ENCODE measurements at regions not wholly inside any gene's neighbourhood (a gene's known extent, or its start where the extent isn't known, plus 50 kb on each side); places are given as distances from the start of the nearest gene placed in this dataset.

DNA sequence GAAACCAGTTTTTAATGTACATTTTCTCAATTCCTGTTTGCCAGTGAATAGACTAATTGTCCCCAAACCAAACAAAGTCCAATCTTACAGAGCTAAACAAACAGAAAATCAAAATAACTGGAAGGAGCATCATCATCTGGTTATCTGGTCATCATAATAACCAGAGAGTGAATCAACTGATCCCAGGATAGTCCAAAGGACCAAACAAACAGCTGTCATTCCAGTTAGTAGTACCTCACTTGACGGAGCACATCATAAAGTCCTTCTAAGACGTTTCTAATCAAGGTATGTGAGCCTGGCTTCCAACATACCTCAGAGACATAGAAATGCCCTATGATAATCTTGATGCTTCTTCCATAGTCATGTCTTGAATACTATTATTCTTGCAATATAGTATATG lies 240.5 kb downstream of the LTN1 start:
- no peaks in the 10 kb centered on the region for H3K36me3 Mint-ChIP-seq
- ChIA-PET POLR2A (no interaction called here), CTCF (no interaction called here)
- peaks cover 26% of the 10 kb centered on the region for H3K4me1 Mint-ChIP-seq
- H3K27ac Mint-ChIP-seq = no peak overlapping the region
- ATAC-seq (no peak), DNase-seq (ENCODE audit: low spot score) (no peak)
- no peak overlapping the region for H3K4me3 Mint-ChIP-seq
- no peaks in the 10 kb centered on the region for H3K27me3 Mint-ChIP-seq (ENCODE audit: low read depth)
- TF ChIP-seq CREM (CRISPR knock-in tag; IDR thresholded peaks at IDR 0.05) (no peak), CREB1 (CRISPR knock-in tag; IDR thresholded peaks at IDR 0.05) (no peak), EMX1 (CRISPR knock-in tag; IDR thresholded peaks at IDR 0.05) (no peak), SMAD3 (CRISPR knock-in tag; IDR thresholded peaks at IDR 0.05; ENCODE audit: borderline replicate concordance) (no peak), SP1 (CRISPR knock-in tag; conservative IDR thresholded peaks at IDR 0.05) (no peak), FOXJ3 (CRISPR knock-in tag; IDR thresholded peaks at IDR 0.05; ENCODE audit: borderline replicate concordance) (no peak), RORB (CRISPR knock-in tag; IDR thresholded peaks at IDR 0.05) (no peak)
- TF ChIP-seq, protein P1, sequence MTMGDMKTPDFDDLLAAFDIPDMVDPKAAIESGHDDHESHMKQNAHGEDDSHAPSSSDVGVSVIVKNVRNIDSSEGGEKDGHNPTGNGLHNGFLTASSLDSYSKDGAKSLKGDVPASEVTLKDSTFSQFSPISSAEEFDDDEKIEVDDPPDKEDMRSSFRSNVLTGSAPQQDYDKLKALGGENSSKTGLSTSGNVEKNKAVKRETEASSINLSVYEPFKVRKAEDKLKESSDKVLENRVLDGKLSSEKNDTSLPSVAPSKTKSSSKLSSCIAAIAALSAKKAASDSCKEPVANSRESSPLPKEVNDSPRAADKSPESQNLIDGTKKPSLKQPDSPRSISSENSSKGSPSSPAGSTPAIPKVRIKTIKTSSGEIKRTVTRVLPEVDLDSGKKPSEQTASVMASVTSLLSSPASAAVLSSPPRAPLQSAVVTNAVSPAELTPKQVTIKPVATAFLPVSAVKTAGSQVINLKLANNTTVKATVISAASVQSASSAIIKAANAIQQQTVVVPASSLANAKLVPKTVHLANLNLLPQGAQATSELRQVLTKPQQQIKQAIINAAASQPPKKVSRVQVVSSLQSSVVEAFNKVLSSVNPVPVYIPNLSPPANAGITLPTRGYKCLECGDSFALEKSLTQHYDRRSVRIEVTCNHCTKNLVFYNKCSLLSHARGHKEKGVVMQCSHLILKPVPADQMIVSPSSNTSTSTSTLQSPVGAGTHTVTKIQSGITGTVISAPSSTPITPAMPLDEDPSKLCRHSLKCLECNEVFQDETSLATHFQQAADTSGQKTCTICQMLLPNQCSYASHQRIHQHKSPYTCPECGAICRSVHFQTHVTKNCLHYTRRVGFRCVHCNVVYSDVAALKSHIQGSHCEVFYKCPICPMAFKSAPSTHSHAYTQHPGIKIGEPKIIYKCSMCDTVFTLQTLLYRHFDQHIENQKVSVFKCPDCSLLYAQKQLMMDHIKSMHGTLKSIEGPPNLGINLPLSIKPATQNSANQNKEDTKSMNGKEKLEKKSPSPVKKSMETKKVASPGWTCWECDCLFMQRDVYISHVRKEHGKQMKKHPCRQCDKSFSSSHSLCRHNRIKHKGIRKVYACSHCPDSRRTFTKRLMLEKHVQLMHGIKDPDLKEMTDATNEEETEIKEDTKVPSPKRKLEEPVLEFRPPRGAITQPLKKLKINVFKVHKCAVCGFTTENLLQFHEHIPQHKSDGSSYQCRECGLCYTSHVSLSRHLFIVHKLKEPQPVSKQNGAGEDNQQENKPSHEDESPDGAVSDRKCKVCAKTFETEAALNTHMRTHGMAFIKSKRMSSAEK (CRISPR knock-in tag; IDR thresholded peaks at IDR 0.05; ENCODE audit: borderline replicate concordance) = no peak
- TF ChIP-seq, protein P2, sequence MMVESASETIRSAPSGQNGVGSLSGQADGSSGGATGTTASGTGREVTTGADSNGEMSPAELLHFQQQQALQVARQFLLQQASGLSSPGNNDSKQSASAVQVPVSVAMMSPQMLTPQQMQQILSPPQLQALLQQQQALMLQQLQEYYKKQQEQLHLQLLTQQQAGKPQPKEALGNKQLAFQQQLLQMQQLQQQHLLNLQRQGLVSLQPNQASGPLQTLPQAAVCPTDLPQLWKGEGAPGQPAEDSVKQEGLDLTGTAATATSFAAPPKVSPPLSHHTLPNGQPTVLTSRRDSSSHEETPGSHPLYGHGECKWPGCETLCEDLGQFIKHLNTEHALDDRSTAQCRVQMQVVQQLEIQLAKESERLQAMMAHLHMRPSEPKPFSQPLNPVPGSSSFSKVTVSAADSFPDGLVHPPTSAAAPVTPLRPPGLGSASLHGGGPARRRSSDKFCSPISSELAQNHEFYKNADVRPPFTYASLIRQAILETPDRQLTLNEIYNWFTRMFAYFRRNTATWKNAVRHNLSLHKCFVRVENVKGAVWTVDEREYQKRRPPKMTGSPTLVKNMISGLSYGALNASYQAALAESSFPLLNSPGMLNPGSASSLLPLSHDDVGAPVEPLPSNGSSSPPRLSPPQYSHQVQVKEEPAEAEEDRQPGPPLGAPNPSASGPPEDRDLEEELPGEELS (CRISPR knock-in tag; IDR thresholded peaks at IDR 0.05) = no peak
- peaks cover 15% of the 10 kb centered on the region for H3K9me3 Mint-ChIP-seq

DNA sequence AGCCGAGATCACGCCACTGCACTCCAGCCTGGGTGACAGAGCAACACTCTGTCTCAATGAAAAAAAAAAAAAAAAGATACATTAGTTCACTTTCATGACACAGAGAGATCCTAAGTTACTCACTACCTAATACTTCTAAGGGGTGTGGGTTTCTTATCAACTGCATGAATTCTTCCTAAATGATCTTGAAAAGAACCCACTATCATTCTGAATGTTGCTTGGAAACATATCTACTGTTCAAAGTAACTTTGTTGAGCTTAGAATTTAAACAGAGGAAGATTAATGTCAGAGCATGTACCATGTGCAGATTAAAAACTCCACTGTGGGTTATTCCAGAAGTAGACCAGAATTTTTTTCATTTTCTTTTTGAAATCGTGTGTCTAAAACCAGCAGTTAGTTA lies 241.5 kb downstream of the LTN1 start:
- ATAC-seq = no peak
- Mint-ChIP-seq H3K4me3 (no peak overlapping the region), H3K4me1 (peaks cover 17% of the 10 kb centered on the region), H3K27ac (no peak overlapping the region), H3K36me3 (no peaks in the 10 kb centered on the region), H3K9me3 (peaks cover 15% of the 10 kb centered on the region), H3K27me3 (ENCODE audit: low read depth) (no peaks in the 10 kb centered on the region)
- CTCF ChIA-PET = interaction anchor here (0.7 kb wide), 1 partner anchor 118 kb away, joined by 3 read pairs; no protein-coding TSS in a partner anchor
- POLR2A ChIA-PET = no interaction called here
- DNase-seq (ENCODE audit: low spot score) = no peak
- no peak for TF ChIP-seq ZNF219 (CRISPR knock-in tag; IDR thresholded peaks at IDR 0.05; ENCODE audit: borderline replicate concordance)
- TF ChIP-seq, protein P1 (CRISPR knock-in tag; IDR thresholded peaks at IDR 0.05; ENCODE audit: borderline replicate concordance) = no peak
- TF ChIP-seq, protein P3, sequence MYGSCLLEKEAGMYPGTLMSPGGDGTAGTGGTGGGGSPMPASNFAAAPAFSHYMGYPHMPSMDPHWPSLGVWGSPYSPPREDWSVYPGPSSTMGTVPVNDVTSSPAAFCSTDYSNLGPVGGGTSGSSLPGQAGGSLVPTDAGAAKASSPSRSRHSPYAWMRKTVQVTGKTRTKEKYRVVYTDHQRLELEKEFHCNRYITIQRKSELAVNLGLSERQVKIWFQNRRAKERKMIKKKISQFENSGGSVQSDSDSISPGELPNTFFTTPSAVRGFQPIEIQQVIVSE (CRISPR knock-in tag; IDR thresholded peaks at IDR 0.05; ENCODE audit: borderline replicate concordance) = no peak
